ENCODE measurements at regions not wholly inside any gene's neighbourhood (a gene's known extent, or its start where the extent isn't known, plus 50 kb on each side); places are given as distances from the start of the nearest gene placed in this dataset.

DNA sequence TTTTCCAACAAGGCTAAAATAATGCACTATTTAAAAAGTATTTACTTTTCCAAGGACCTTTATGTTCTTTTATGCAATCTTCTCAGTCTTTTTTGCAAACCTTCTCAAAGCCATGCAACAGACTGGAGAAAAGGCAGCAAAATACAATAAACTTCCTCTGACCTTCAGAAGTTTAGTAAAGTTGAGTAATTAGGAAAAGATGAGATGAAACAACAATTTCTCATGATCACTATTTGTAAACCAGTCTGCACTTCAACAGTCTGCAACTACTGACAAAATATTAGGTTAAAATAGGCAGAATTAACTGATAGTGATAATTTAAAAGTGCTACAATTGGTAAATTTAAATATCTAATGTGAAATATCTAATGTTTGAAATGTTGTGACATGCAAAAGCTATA, 884.9 kb upstream of the PCDH10 start:
- Histone ChIP-seq H3K27me3 (ENCODE audit: control insufficient read depth in 4 of 4, insufficient read depth in 4 of 4, low read length in 3 of 4) (peaks cover 0 to under 1% (median 0%) of the 10 kb centered on the region in 4 donors), H3K27ac (ENCODE audit: low read depth in 1 of 2, low read length in 2 of 2) (no peak overlapping the region), H3K9ac (ENCODE audit: low read depth in 1 of 2, low read length in 2 of 2) (no peak overlapping the region), H3K36me3 (ENCODE audit: control insufficient read depth in 4 of 4, insufficient read depth in 3 of 4, low read depth in 1 of 4, low read length in 3 of 4) (no peaks in the 10 kb centered on the region), H3K4me1 (ENCODE audit: control insufficient read depth in 4 of 4, insufficient read depth in 4 of 4, low read length in 3 of 4) (no peaks in the 10 kb centered on the region), H3K4me3 (ENCODE audit: low read depth in 1 of 3, low read length in 3 of 3) (no peak overlapping the region), H3K9me3 (ENCODE audit: control insufficient read depth in 4 of 4, low read length in 3 of 4) (no peaks in the 10 kb centered on the region)
- no peak for TF ChIP-seq GABPA (IDR thresholded peaks at IDR 0.05 in 1 of 2, conservative IDR thresholded peaks at IDR 0.05 in 1 of 2)
- TF ChIP-seq HNF4A (conservative IDR thresholded peaks at IDR 0.05) = no peak
- no peak for TF ChIP-seq FOXA2 (IDR thresholded peaks at IDR 0.05)
- TF ChIP-seq RXRA (IDR thresholded peaks at IDR 0.05) = no peak
- TF ChIP-seq, protein P1, sequence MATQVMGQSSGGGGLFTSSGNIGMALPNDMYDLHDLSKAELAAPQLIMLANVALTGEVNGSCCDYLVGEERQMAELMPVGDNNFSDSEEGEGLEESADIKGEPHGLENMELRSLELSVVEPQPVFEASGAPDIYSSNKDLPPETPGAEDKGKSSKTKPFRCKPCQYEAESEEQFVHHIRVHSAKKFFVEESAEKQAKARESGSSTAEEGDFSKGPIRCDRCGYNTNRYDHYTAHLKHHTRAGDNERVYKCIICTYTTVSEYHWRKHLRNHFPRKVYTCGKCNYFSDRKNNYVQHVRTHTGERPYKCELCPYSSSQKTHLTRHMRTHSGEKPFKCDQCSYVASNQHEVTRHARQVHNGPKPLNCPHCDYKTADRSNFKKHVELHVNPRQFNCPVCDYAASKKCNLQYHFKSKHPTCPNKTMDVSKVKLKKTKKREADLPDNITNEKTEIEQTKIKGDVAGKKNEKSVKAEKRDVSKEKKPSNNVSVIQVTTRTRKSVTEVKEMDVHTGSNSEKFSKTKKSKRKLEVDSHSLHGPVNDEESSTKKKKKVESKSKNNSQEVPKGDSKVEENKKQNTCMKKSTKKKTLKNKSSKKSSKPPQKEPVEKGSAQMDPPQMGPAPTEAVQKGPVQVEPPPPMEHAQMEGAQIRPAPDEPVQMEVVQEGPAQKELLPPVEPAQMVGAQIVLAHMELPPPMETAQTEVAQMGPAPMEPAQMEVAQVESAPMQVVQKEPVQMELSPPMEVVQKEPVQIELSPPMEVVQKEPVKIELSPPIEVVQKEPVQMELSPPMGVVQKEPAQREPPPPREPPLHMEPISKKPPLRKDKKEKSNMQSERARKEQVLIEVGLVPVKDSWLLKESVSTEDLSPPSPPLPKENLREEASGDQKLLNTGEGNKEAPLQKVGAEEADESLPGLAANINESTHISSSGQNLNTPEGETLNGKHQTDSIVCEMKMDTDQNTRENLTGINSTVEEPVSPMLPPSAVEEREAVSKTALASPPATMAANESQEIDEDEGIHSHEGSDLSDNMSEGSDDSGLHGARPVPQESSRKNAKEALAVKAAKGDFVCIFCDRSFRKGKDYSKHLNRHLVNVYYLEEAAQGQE (IDR thresholded peaks at IDR 0.05) = no peak
- TF ChIP-seq, protein P2, sequence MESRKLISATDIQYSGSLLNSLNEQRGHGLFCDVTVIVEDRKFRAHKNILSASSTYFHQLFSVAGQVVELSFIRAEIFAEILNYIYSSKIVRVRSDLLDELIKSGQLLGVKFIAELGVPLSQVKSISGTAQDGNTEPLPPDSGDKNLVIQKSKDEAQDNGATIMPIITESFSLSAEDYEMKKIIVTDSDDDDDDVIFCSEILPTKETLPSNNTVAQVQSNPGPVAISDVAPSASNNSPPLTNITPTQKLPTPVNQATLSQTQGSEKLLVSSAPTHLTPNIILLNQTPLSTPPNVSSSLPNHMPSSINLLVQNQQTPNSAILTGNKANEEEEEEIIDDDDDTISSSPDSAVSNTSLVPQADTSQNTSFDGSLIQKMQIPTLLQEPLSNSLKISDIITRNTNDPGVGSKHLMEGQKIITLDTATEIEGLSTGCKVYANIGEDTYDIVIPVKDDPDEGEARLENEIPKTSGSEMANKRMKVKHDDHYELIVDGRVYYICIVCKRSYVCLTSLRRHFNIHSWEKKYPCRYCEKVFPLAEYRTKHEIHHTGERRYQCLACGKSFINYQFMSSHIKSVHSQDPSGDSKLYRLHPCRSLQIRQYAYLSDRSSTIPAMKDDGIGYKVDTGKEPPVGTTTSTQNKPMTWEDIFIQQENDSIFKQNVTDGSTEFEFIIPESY (IDR thresholded peaks at IDR 0.05) = no peak
- TF ChIP-seq YY1 (IDR thresholded peaks at IDR 0.05) = no peak
- DNase-seq (ENCODE audit: low spot score) = no peak

DNA sequence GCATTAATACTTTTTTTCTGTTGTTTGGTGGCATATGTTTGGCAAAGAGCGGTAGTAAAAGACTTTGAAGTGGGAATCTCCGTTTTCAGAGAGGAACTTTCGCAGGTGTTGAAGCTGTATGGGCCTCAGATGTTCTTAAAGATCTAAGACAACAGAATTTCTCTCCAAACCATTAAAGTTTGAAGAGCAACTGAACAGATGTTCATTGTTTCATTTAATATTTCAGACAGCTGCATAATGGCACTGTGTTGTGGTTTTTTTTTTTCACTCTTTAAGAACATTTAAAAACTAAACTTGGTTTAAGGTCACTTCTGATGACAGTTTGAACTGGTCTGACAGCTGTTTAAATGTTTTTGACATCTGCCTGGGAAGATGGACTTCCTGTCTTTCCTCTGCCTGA, 882.7 kb upstream of the PCDH10 start:
- no peak for DNase-seq (ENCODE audit: low spot score)
- Histone ChIP-seq H3K27ac (ENCODE audit: low read depth in 1 of 2, low read length in 2 of 2) (no peak overlapping the region), H3K36me3 (ENCODE audit: control insufficient read depth in 4 of 4, insufficient read depth in 3 of 4, low read depth in 1 of 4, low read length in 3 of 4) (no peaks in the 10 kb centered on the region), H3K4me1 (ENCODE audit: control insufficient read depth in 4 of 4, insufficient read depth in 4 of 4, low read length in 3 of 4) (no peaks in the 10 kb centered on the region), H3K9me3 (ENCODE audit: control insufficient read depth in 4 of 4, low read length in 3 of 4) (no peaks in the 10 kb centered on the region), H3K4me3 (ENCODE audit: low read depth in 1 of 3, low read length in 3 of 3) (no peak overlapping the region), H3K27me3 (ENCODE audit: control insufficient read depth in 4 of 4, insufficient read depth in 4 of 4, low read length in 3 of 4) (peaks cover 0 to 5% (median 0%) of the 10 kb centered on the region in 4 donors), H3K9ac (ENCODE audit: low read depth in 1 of 2, low read length in 2 of 2) (no peak overlapping the region)
- WGBS = 76% methylated on average over 3 of the region's 3 CpGs
- TF ChIP-seq TAF1 (conservative IDR thresholded peaks at IDR 0.05) = no peak
- TF ChIP-seq HNF4G (IDR thresholded peaks at IDR 0.05) = no peak
- TF ChIP-seq, protein P2 (IDR thresholded peaks at IDR 0.05) = no peak
- no peak for TF ChIP-seq SP1 (IDR thresholded peaks at IDR 0.05)
- no peak for TF ChIP-seq EGR1 (IDR thresholded peaks at IDR 0.05; ENCODE audit: low read depth in 2 of 2)
- TF ChIP-seq FOXA2 (IDR thresholded peaks at IDR 0.05) = no peak
- TF ChIP-seq, protein P3, sequence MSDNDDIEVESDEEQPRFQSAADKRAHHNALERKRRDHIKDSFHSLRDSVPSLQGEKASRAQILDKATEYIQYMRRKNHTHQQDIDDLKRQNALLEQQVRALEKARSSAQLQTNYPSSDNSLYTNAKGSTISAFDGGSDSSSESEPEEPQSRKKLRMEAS (IDR thresholded peaks at IDR 0.05) = no peak
- TF ChIP-seq, protein P1 (IDR thresholded peaks at IDR 0.05) = no peak
- TF ChIP-seq, protein P4, sequence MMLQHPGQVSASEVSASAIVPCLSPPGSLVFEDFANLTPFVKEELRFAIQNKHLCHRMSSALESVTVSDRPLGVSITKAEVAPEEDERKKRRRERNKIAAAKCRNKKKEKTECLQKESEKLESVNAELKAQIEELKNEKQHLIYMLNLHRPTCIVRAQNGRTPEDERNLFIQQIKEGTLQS (IDR thresholded peaks at IDR 0.05) = no peak
- no peak for TF ChIP-seq FOXA1 (IDR thresholded peaks at IDR 0.05)

Data from liver (tissue), 7 donors.